A549 (cell line): ENCODE measurements at regions not wholly inside any gene's neighbourhood (a gene's known extent, or its start where the extent isn't known, plus 50 kb on each side); places are given as distances from the start of the nearest gene placed in this dataset.
"Not testable (repeated sequence)": the region's sequence is repeated elsewhere in the genome, so short reads cannot be mapped to it uniquely, and the experiment has no call there.

Experiments
- ATAC-seq, 2 experiments: fragments of 200-7000 bp in 1 of 2; fragments of >200 bp in 1 of 2; cut with Nextera tagmentation in 1 of 2; cut with Tn5 transposase in 1 of 2; 3 replicates each; pipeline versions ENCODE4 v1.8.0 to v1.9.1; 2018 to 2020; ENCODE audit warnings: mild to moderate bottlenecking in 1 of 2, moderate library complexity in 1 of 2
- CTCF ChIA-PET: fragments of 300-600 bp; sonication (Branson Sonifier 250); formaldehyde crosslinking; extraction: SDS; loops from one replicate; lab custom pipeline; 2021; ENCODE audit warnings: antibody characterized with exemption, inconsistent platforms; lab: Yijun Ruan, JAX
- POLR2A ChIA-PET: fragments of 350-600 bp; formaldehyde crosslinking; extraction: SDS; loops from one replicate; lab custom pipeline; 2021; ENCODE audit warnings: antibody characterized with exemption, inconsistent platforms; lab: Yijun Ruan, JAX
- DNase-seq, 2 experiments: peaks; one replicate each; pipeline versions ENCODE4 v3.0.0 to v3.0.0-alpha.2; 2011 to 2016; ENCODE audit warnings: low read depth in 1 of 2, low spot score in 1 of 2
- FAIRE-seq: peaks from 2 replicates; lab custom pipeline; 2011; peaks lifted over from hg19 to GRCh38; lab: Jason Lieb, UNC
- H3K27ac ChIP-seq, 2 experiments: fragments of >200 bp; sonication (Bioruptor Twin); formaldehyde crosslinking; 3 replicates each; pipeline ENCODE4 v1.5.1; 2016 to 2017
- H3K4me1 ChIP-seq: fragments of >200 bp; sonication (Bioruptor Twin); formaldehyde crosslinking; 3 replicates; pipeline ENCODE4 v1.6.1; 2016
- H3K4me2 ChIP-seq: fragments of >200 bp; sonication (Bioruptor Twin); formaldehyde crosslinking; 3 replicates; pipeline ENCODE4 v1.6.1; 2016
- H3K4me3 ChIP-seq: fragments of >200 bp; sonication (Bioruptor Twin); formaldehyde crosslinking; 3 replicates; pipeline ENCODE4 v1.5.1; 2016
- H3K9me3 ChIP-seq: fragments of >200 bp; sonication (Bioruptor Twin); formaldehyde crosslinking; 3 replicates; pipeline ENCODE4 v1.6.1; 2016
- BHLHE40 ChIP-seq: IDR thresholded peaks from 2 replicates; pipeline ENCODE4 v1.6.1; 2012; ENCODE audit warnings: low read depth, low read length, inconsistent platforms
- CBX2 ChIP-seq: fragments of 200-600 bp; sonication (generic); IDR thresholded peaks from 2 replicates; pipeline ENCODE4 v1.6.1; 2016; ENCODE audit warnings: low read depth, mild to moderate bottlenecking, borderline replicate concordance
- FOSB ChIP-seq: fragments of 250-450 bp; sonication (Bioruptor Pico); IDR thresholded peaks from 2 replicates; pipeline ENCODE4 v1.5.0; 2020; ENCODE audit warnings: mild to moderate bottlenecking, moderate library complexity
- FOSL2 ChIP-seq, 2 experiments: fragments of 450-650 bp in 1 of 2; fragments of >200 bp in 1 of 2; sonication (Bioruptor Twin) in 1 of 2; formaldehyde crosslinking; IDR thresholded peaks; 2 replicates each; pipeline versions ENCODE4 v1.5.0 to v1.6.1; 2016 to 2020; ENCODE audit warnings: mild to moderate bottlenecking in 1 of 2, moderate library complexity in 1 of 2
- HEYL ChIP-seq: fragments of 250-450 bp; sonication (Bioruptor Pico); IDR thresholded peaks from 2 replicates; pipeline ENCODE4 v1.8.0; 2021; ENCODE audit warnings: mild to moderate bottlenecking, moderate library complexity
- HOXB13 ChIP-seq: fragments of 250-450 bp; sonication (Bioruptor Pico); IDR thresholded peaks from 2 replicates; pipeline ENCODE4 v1.5.0; 2020; ENCODE audit warnings: low read depth, mild to moderate bottlenecking, moderate library complexity
- JUN ChIP-seq, 2 experiments: fragments of >200 bp; sonication (Bioruptor Twin); formaldehyde crosslinking; IDR thresholded peaks; 2 replicates in 1 of 2; 3 replicates in 1 of 2; pipeline ENCODE4 v1.6.1; 2016 to 2017
- MAZ ChIP-seq: fragments of 150-350 bp; IDR thresholded peaks from 2 replicates; pipeline ENCODE4 v1.6.1; 2014; ENCODE audit warnings: antibody characterized with exemption, low read depth, low read length, borderline replicate concordance
- MYC ChIP-seq: IDR thresholded peaks from 2 replicates; pipeline ENCODE4 v1.6.1; 2012; ENCODE audit warnings: mild to moderate bottlenecking, inconsistent platforms, low read length, improper control_type of control experiment, borderline replicate concordance
- NR3C1 ChIP-seq: fragments of >200 bp; sonication (Bioruptor Twin); formaldehyde crosslinking; IDR thresholded peaks from 3 replicates; pipeline ENCODE4 v1.6.1; 2017
- POLR2A ChIP-seq: IDR thresholded peaks from 2 replicates; pipeline ENCODE4 v1.6.1; 2012; ENCODE audit warnings: mild to moderate bottlenecking, low read length
- POLR2AphosphoS2 ChIP-seq: conservative IDR thresholded peaks from 2 replicates; pipeline ENCODE4 v1.6.1; 2012; ENCODE audit warnings: low read length, improper control_type of control experiment, inconsistent platforms
- RAD21 ChIP-seq, 2 experiments: fragments of >200 bp in 1 of 2; sonication (Bioruptor Twin) in 1 of 2; formaldehyde crosslinking in 1 of 2; IDR thresholded peaks in 1 of 2; conservative IDR thresholded peaks in 1 of 2; 2 replicates in 1 of 2; 3 replicates in 1 of 2; pipeline ENCODE4 v1.6.1; 2012 to 2018; ENCODE audit warnings: inconsistent platforms in 1 of 2
- REST ChIP-seq: fragments of 200-600 bp; sonication (generic); IDR thresholded peaks from 2 replicates; pipeline ENCODE4 v1.6.1; 2016; ENCODE audit warnings: antibody characterized with exemption, mild to moderate bottlenecking, moderate library complexity
- TFCP2L1 ChIP-seq: fragments of 250-450 bp; sonication (Bioruptor Pico); IDR thresholded peaks from 2 replicates; pipeline ENCODE4 v1.5.0; 2021; ENCODE audit warnings: mild to moderate bottlenecking
- ZFP36 ChIP-seq: fragments of 450-650 bp; IDR thresholded peaks from 2 replicates; pipeline ENCODE4 v1.6.1; 2014; ENCODE audit warnings: borderline replicate concordance; ENCODE audit not compliant: partially characterized antibody
- WGBS: methylation state at CpG from one replicate; pipeline ENCODE4 v1.1.6; 2017; ENCODE audit errors: missing lambda C conversion rate; 5-methylcytosine and 5-hydroxymethylcytosine counted together
- TF ChIP-seq, protein P1 (sequence below): fragments of 250-450 bp; sonication (Bioruptor Pico); IDR thresholded peaks from 2 replicates; pipeline ENCODE4 v1.5.0; 2020; ENCODE audit warnings: low read depth, mild to moderate bottlenecking, moderate library complexity
- TF ChIP-seq, protein P2 (sequence below): fragments of >200 bp; sonication (Bioruptor Twin); formaldehyde crosslinking; IDR thresholded peaks from 3 replicates; pipeline ENCODE4 v1.6.1; 2016

GRCh38 chr6:6960571-6961251 lies 147.1 kb upstream of the RREB1 start (continued):
- TF ChIP-seq RAD21 (conservative IDR thresholded peaks at IDR 0.05 in 1 of 2, IDR thresholded peaks at IDR 0.05 in 1 of 2) (no peak), BHLHE40 (no peak), CBX2 (no peak)

- no peak overlapping the region for H3K4me2 ChIP-seq
- WGBS: 93% methylated on average over 4 of the region's 4 CpGs
- ChIA-PET CTCF (no interaction called here), POLR2A (no interaction called here)
- FAIRE-seq (no peak), DNase-seq (no peak), ATAC-seq (no peak)
- H3K27ac ChIP-seq: no peak overlapping the region
- no peaks in the 10 kb centered on the region for H3K9me3 ChIP-seq
- TF ChIP-seq, protein P1, sequence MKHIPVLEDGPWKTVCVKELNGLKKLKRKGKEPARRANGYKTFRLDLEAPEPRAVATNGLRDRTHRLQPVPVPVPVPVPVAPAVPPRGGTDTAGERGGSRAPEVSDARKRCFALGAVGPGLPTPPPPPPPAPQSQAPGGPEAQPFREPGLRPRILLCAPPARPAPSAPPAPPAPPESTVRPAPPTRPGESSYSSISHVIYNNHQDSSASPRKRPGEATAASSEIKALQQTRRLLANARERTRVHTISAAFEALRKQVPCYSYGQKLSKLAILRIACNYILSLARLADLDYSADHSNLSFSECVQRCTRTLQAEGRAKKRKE: no peak
- TF ChIP-seq, protein P2, sequence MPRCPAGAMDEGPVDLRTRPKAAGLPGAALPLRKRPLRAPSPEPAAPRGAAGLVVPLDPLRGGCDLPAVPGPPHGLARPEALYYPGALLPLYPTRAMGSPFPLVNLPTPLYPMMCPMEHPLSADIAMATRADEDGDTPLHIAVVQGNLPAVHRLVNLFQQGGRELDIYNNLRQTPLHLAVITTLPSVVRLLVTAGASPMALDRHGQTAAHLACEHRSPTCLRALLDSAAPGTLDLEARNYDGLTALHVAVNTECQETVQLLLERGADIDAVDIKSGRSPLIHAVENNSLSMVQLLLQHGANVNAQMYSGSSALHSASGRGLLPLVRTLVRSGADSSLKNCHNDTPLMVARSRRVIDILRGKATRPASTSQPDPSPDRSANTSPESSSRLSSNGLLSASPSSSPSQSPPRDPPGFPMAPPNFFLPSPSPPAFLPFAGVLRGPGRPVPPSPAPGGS: no peak
- TF ChIP-seq HOXB13 (CRISPR knock-in tag) (no peak), ZFP36 (no peak), TFCP2L1 (CRISPR knock-in tag) (no peak), CBX2 (no peak), FOSB (CRISPR knock-in tag) (no peak), MYC (no peak), POLR2A (no peak), MAZ (no peak), REST (no peak), FOSL2 (IDR thresholded peaks at IDR 0.05) (no peak), FOSL2 (CRISPR knock-in tag; IDR thresholded peaks at IDR 0.05) (no peak), JUN (IDR thresholded peaks at IDR 0.05) (no peak), POLR2AphosphoS2 (no peak), BHLHE40 (no peak), NR3C1 (no peak)
- no peak overlapping the region for H3K4me3 ChIP-seq
- no peaks in the 10 kb centered on the region for H3K4me1 ChIP-seq
Measured at GRCh38 chr6:6962086-6962485, 145.7 kb upstream of the RREB1 start.

GRCh38 chr6:6962699-6963098 lies 145.1 kb upstream of the RREB1 start:
- CTCF ChIA-PET: interaction anchor here (0.6 to 0.7 kb wide), 2 partner anchors 134 to 266 kb away, joined by 3 read pairs; no protein-coding TSS in a partner anchor
- H3K9me3 ChIP-seq: no peaks in the 10 kb centered on the region
- FAIRE-seq (no peak), DNase-seq (no peak), ATAC-seq (no peak)
- H3K4me2 ChIP-seq: no peak overlapping the region
- WGBS: 74% methylated on average over 4 of the region's 4 CpGs
- TF ChIP-seq HEYL (CRISPR knock-in tag): no peak
- H3K4me3 ChIP-seq: no peak overlapping the region
- H3K27ac ChIP-seq: no peak overlapping the region
- POLR2A ChIA-PET: no interaction called here
- no peaks in the 10 kb centered on the region for H3K4me1 ChIP-seq

- ATAC-seq, H3K27ac ChIP-seq, POLR2A ChIA-PET, H3K4me1 ChIP-seq, H3K4me2 ChIP-seq, H3K9me3 ChIP-seq, FAIRE-seq, H3K4me3 ChIP-seq, DNase-seq: not testable (repeated sequence)
- 67% methylated on average over 4 of the region's 7 CpGs for WGBS
- CTCF ChIA-PET: interaction anchor here (0.6 kb wide), 1 partner anchor 267 kb away, joined by 3 read pairs; no protein-coding TSS in a partner anchor
Measured at GRCh38 chr6:6963390-6963789, 144.4 kb upstream of the RREB1 start.
